Type B pancreatic cell (in vitro differentiated cells): ENCODE measurements at regions not wholly inside any gene's neighbourhood (a gene's known extent, or its start where the extent isn't known, plus 50 kb on each side); places are given as distances from the start of the nearest gene placed in this dataset.

Experiments
- DNase-seq: peaks from one replicate; pipeline ENCODE4 v3.0.0; 2021; ENCODE audit warnings: mixed read lengths; ENCODE audit not compliant: unreplicated experiment; ENCODE audit errors: extremely low spot score
- H3K27ac Mint-ChIP-seq: 2 replicates; pipeline ENCODE4 v1.8.0; 2021; ENCODE audit warnings: mild to moderate bottlenecking, mixed read lengths
- H3K27me3 Mint-ChIP-seq: 2 replicates; pipeline ENCODE4 v1.8.0; 2021; ENCODE audit warnings: mixed read lengths
- H3K36me3 Mint-ChIP-seq: 2 replicates; pipeline ENCODE4 v1.8.0; 2021; ENCODE audit warnings: mixed read lengths
- H3K4me1 Mint-ChIP-seq: one replicate; pipeline ENCODE4 v1.8.0; 2021; ENCODE audit warnings: mixed read lengths; ENCODE audit not compliant: unreplicated experiment
- H3K4me3 Mint-ChIP-seq: 2 replicates; pipeline ENCODE4 v1.8.0; 2021; ENCODE audit warnings: mild to moderate bottlenecking, mixed read lengths
- H3K9me3 Mint-ChIP-seq: 2 replicates; pipeline ENCODE4 v1.8.0; 2021; ENCODE audit warnings: mixed read lengths
- TF ChIP-seq, protein P1 (sequence below): fragments of 200-600 bp; sonication (generic); conservative IDR thresholded peaks from 2 replicates; pipeline ENCODE4 v1.5.0; 2021; ENCODE audit warnings: antibody characterized with exemption, mild to moderate bottlenecking

DNA sequence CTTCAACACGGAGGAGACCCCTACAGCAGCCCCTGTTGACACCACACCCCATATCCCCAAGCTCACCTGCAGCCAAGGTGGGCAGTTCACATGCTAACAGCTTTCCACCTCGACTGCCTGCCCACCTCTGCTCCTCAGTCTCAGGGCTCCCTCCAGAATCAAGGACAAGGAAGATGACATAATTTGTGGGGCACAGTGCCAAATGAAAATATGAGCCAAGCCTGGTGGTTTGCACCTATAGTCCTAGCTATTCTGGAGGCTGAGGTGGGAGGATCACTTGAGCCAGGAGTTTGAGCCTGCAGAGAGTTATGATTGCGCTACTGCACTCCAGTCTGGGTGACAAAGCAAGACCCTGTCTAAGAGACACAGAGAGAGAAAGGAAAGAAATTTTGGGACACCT, 516.3 kb downstream of the BCOR start:
- peaks cover 11% of the 10 kb centered on the region for H3K4me1 Mint-ChIP-seq
- TF ChIP-seq, protein P1, sequence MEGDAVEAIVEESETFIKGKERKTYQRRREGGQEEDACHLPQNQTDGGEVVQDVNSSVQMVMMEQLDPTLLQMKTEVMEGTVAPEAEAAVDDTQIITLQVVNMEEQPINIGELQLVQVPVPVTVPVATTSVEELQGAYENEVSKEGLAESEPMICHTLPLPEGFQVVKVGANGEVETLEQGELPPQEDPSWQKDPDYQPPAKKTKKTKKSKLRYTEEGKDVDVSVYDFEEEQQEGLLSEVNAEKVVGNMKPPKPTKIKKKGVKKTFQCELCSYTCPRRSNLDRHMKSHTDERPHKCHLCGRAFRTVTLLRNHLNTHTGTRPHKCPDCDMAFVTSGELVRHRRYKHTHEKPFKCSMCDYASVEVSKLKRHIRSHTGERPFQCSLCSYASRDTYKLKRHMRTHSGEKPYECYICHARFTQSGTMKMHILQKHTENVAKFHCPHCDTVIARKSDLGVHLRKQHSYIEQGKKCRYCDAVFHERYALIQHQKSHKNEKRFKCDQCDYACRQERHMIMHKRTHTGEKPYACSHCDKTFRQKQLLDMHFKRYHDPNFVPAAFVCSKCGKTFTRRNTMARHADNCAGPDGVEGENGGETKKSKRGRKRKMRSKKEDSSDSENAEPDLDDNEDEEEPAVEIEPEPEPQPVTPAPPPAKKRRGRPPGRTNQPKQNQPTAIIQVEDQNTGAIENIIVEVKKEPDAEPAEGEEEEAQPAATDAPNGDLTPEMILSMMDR, result no peak
- H3K36me3 Mint-ChIP-seq, result no peaks in the 10 kb centered on the region
- H3K9me3 Mint-ChIP-seq, result peaks cover 8% of the 10 kb centered on the region
- H3K27ac Mint-ChIP-seq, result no peak overlapping the region
- DNase-seq, result no peak
- no peaks in the 10 kb centered on the region for H3K27me3 Mint-ChIP-seq
- H3K4me3 Mint-ChIP-seq, result no peak overlapping the region

DNA sequence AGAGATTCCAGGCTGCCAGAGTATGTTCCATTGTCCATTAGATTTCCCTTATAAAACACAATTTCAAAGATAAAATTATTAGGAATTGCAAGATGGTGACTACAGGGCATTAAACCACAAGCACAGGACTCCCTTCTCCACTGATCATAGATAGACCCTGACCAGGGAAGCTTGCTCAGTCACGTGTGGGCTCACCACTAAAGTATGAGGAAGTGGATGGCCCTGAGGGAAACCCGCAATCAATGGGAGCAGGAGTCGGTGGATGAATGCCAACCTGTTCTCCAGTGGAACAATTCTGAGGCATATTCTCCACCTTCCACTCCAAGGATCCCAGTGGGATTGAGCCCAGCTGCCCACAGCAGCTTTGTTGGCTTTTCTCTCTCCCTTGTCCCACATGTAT, 515.7 kb downstream of the BCOR start:
- peaks cover 7% of the 10 kb centered on the region for H3K4me1 Mint-ChIP-seq
- TF ChIP-seq, protein P1, result no peak
- H3K27me3 Mint-ChIP-seq, result no peaks in the 10 kb centered on the region
- no peak overlapping the region for H3K4me3 Mint-ChIP-seq
- H3K9me3 Mint-ChIP-seq, result peaks cover 8% of the 10 kb centered on the region
- H3K27ac Mint-ChIP-seq, result no peak overlapping the region
- DNase-seq, result no peak
- H3K36me3 Mint-ChIP-seq, result no peaks in the 10 kb centered on the region

DNA sequence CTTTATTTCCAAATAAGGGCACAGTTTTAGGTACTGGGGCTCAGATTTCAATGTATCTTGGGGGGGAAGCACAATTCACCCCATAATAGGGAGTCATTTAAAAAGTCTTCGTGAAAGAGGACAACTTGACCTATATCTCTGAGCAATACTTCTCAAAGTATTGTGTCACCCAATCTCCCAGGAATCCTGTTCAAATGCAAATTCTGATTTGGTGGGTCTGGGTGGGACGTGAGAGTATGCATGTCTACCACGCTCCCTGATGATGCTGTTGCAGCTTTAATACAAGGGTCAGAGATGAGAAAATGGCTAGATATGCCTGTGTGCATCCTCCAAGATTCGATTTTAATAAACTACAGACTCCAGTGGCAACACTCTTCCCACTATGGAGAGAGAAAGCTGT, 514.8 kb downstream of the BCOR start:
- Mint-ChIP-seq H3K27me3 (no peaks in the 10 kb centered on the region), H3K4me1 (no peaks in the 10 kb centered on the region), H3K36me3 (no peaks in the 10 kb centered on the region), H3K9me3 (peaks cover 8% of the 10 kb centered on the region), H3K4me3 (no peak overlapping the region), H3K27ac (no peak overlapping the region)
- DNase-seq, result no peak
- TF ChIP-seq, protein P1, result no peak

DNA sequence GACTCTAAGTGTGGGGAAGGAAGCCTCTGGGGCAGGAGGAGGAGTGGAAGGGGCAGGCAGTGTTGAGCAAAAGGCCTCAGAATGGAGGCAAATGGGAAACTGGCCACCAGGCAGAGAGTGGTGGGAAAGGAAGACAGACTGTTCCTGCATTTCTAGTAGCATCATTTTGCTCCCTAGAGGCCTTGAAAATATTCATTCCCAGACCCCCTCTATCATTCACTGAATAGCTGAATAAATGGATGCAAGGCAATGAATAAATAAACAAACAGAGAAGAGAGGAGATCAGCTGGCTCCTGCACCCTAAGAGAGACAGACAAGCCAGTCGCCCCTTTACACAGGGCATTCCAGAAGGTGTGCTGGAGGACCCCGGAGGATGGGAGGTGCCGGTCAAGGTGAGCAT, 511.9 kb downstream of the BCOR start:
- no peak overlapping the region for H3K4me3 Mint-ChIP-seq

DNA sequence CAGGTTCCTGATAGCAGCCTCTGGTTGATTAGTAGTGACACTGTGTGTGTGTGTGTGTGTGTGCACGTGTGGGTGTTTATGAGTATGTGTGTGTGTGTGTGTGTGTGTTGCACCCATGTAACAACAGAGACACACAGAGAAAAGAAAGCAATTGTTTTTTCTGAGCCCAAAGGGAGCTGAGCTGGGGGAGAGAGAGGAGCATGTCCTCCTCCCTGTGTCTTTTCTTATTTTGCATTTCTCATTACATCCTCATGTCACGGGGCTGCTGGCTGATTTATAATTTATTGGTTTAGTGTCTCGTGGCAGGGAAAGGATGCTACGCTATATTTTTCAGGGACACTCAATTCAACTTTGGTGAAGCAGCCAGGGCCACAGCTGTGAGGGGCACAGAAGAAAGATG, 511.4 kb downstream of the BCOR start:
- no peaks in the 10 kb centered on the region for H3K36me3 Mint-ChIP-seq
- H3K4me1 Mint-ChIP-seq, result no peaks in the 10 kb centered on the region
- H3K4me3 Mint-ChIP-seq, result no peak overlapping the region
- H3K27ac Mint-ChIP-seq, result no peak overlapping the region
- DNase-seq, result no peak
- peaks cover 8% of the 10 kb centered on the region for H3K9me3 Mint-ChIP-seq
- TF ChIP-seq, protein P1, result no peak
- no peaks in the 10 kb centered on the region for H3K27me3 Mint-ChIP-seq

More for the DNA sequence above, 511.9 kb downstream of the BCOR start:
- TF ChIP-seq, protein P1, result no peak
- Mint-ChIP-seq H3K36me3 (no peaks in the 10 kb centered on the region), H3K27me3 (no peaks in the 10 kb centered on the region), H3K4me1 (no peaks in the 10 kb centered on the region), H3K9me3 (peaks cover 8% of the 10 kb centered on the region), H3K27ac (no peak overlapping the region)
- DNase-seq, result no peak

DNA sequence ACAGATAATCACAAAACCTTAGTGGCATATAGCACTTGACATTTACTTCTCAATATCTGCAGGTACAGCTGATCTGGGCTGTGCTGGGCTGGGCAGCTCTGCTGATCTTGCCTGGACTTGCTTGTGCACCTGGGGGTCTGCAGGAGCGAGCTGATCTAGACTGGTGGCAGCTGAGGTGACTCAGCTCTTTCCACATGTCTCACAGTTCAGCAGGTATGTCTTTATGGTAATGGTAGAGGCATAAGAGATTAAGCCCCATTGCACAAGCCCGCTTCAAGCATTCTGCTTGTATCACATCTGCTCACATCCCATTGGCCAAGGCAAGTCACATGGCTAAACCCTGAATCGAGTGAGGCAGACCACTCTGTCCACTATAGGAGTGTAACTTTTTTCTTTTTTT, 506.7 kb downstream of the BCOR start:
- no peak overlapping the region for H3K27ac Mint-ChIP-seq
- TF ChIP-seq, protein P1, result no peak
- DNase-seq, result no peak
- H3K27me3 Mint-ChIP-seq, result no peaks in the 10 kb centered on the region
- no peaks in the 10 kb centered on the region for H3K36me3 Mint-ChIP-seq
- no peaks in the 10 kb centered on the region for H3K4me1 Mint-ChIP-seq
- no peak overlapping the region for H3K4me3 Mint-ChIP-seq
- no peaks in the 10 kb centered on the region for H3K9me3 Mint-ChIP-seq
